Neuronal stem cell (in vitro differentiated cells): ENCODE measurements at regions not wholly inside any gene's neighbourhood (a gene's known extent, or its start where the extent isn't known, plus 50 kb on each side); places are given as distances from the start of the nearest gene placed in this dataset.

Source experiments
- DNase-seq: peaks from one replicate; pipeline ENCODE4 v3.0.0-alpha.2; 2013; ENCODE audit warnings: low spot score
- H2AFZ ChIP-seq: one replicate; pipeline ENCODE4 v1.6.1; 2013; ENCODE audit warnings: mild to moderate bottlenecking, low read length, inconsistent platforms
- H2AK5ac ChIP-seq: 2 replicates; pipeline ENCODE4 v1.6.1; 2013; ENCODE audit warnings: low read depth, mild to moderate bottlenecking, inconsistent platforms, low read length, moderate library complexity, mixed read lengths
- H2BK120ac ChIP-seq: 2 replicates; pipeline ENCODE4 v1.6.1; 2013; ENCODE audit warnings: low read depth, mild to moderate bottlenecking, inconsistent platforms, low read length, moderate library complexity, mixed read lengths
- H2BK12ac ChIP-seq: one replicate; pipeline ENCODE4 v1.6.1; 2013; ENCODE audit warnings: low read length, inconsistent platforms
- H2BK15ac ChIP-seq: 2 replicates; pipeline ENCODE4 v1.6.1; 2013; ENCODE audit warnings: mild to moderate bottlenecking, low read length, inconsistent platforms, mixed read lengths
- H2BK5ac ChIP-seq: one replicate; pipeline ENCODE4 v1.6.1; 2013; ENCODE audit warnings: inconsistent platforms, mild to moderate bottlenecking, low read length, moderate library complexity
- H3K14ac ChIP-seq: one replicate; pipeline ENCODE4 v1.6.1; 2013; ENCODE audit warnings: low read length, inconsistent platforms
- H3K18ac ChIP-seq: 2 replicates; pipeline ENCODE4 v1.6.1; 2013; ENCODE audit warnings: low read length, inconsistent platforms
- H3K23ac ChIP-seq: 2 replicates; pipeline ENCODE4 v1.6.1; 2013; ENCODE audit warnings: low read depth, mild to moderate bottlenecking, mixed read lengths, low read length, inconsistent platforms; ENCODE audit not compliant: poor library complexity
- H3K27ac ChIP-seq: replicated peaks from 3 replicates; pipeline ENCODE4 v1.5.1; 2013; ENCODE audit warnings: low read length, inconsistent platforms
- H3K27me3 ChIP-seq, 3 experiments: 2 replicates each; pipeline ENCODE4 v1.6.1; 2013; ENCODE audit warnings: low read length in 3 of 3, mild to moderate bottlenecking in 2 of 3, inconsistent platforms in 1 of 3, low read depth in 1 of 3, mixed read lengths in 1 of 3, moderate library complexity in 1 of 3; ENCODE audit not compliant: control insufficient read depth in 3 of 3, insufficient read depth in 3 of 3
- H3K36me3 ChIP-seq, 2 donors: replicated peaks in 1 of 2; 2 replicates each; pipeline ENCODE4 v1.6.1; 2013; ENCODE audit warnings: low read length in 2 of 2; ENCODE audit not compliant: control insufficient read depth in 2 of 2, insufficient read depth in 2 of 2
- H3K4ac ChIP-seq: 2 replicates; pipeline ENCODE4 v1.6.1; 2013; ENCODE audit warnings: inconsistent platforms, mild to moderate bottlenecking, low read length, moderate library complexity
- H3K4me1 ChIP-seq, 2 donors: 1 replicate in 1 of 2; 2 replicates in 1 of 2; pipeline ENCODE4 v1.6.1; 2013; ENCODE audit warnings: low read length in 2 of 2, low read depth in 1 of 2; ENCODE audit not compliant: control insufficient read depth in 2 of 2, insufficient read depth in 1 of 2
- H3K4me2 ChIP-seq: one replicate; pipeline ENCODE4 v1.6.1; 2013; ENCODE audit warnings: mild to moderate bottlenecking, low read length, inconsistent platforms; ENCODE audit not compliant: insufficient read depth, poor library complexity, severe bottlenecking
- H3K4me3 ChIP-seq, 2 donors: 2 replicates each; pipeline ENCODE4 v1.5.1; 2013; ENCODE audit warnings: low read length in 2 of 2, mild to moderate bottlenecking in 2 of 2, inconsistent platforms in 1 of 2, moderate library complexity in 1 of 2
- H3K79me1 ChIP-seq: one replicate; pipeline ENCODE4 v1.6.1; 2013; ENCODE audit warnings: low read depth, mild to moderate bottlenecking, inconsistent platforms, low read length, moderate library complexity
- H3K9ac ChIP-seq: one replicate; pipeline ENCODE4 v1.6.1; 2013; ENCODE audit warnings: mild to moderate bottlenecking, low read depth, low read length, inconsistent platforms; ENCODE audit not compliant: poor library complexity
- H3K9me3 ChIP-seq, 2 donors: replicated peaks in 1 of 2; 2 replicates each; pipeline versions ENCODE3 to v1.6.1; 2013; ENCODE audit warnings: low read length in 2 of 2, mild to moderate bottlenecking in 2 of 2, inconsistent platforms in 1 of 2, low read depth in 1 of 2, mixed read lengths in 1 of 2, moderate library complexity in 1 of 2; ENCODE audit not compliant: control insufficient read depth in 2 of 2, insufficient read depth in 1 of 2
- H4K8ac ChIP-seq: one replicate; pipeline ENCODE4 v1.6.1; 2013; ENCODE audit warnings: low read depth, mild to moderate bottlenecking, inconsistent platforms, low read length, moderate library complexity
- H4K91ac ChIP-seq: one replicate; pipeline ENCODE4 v1.6.1; 2013; ENCODE audit warnings: low read length, low read depth, mild to moderate bottlenecking, inconsistent platforms; ENCODE audit not compliant: poor library complexity
- WGBS, 2 donors: extraction: QIAGEN DNeasy Blood & Tissue Kit; methylation state at CpG; one replicate each; pipeline ENCODE4 v1.1.7; 2013; ENCODE audit warnings: missing lambda C conversion rate in 2 of 2, mixed read lengths in 1 of 2; ENCODE audit not compliant: insufficient read length in 2 of 2, insufficient replicate concordance in 1 of 2; ENCODE audit errors: extremely low coverage in 2 of 2; 5-methylcytosine and 5-hydroxymethylcytosine counted together

DNA sequence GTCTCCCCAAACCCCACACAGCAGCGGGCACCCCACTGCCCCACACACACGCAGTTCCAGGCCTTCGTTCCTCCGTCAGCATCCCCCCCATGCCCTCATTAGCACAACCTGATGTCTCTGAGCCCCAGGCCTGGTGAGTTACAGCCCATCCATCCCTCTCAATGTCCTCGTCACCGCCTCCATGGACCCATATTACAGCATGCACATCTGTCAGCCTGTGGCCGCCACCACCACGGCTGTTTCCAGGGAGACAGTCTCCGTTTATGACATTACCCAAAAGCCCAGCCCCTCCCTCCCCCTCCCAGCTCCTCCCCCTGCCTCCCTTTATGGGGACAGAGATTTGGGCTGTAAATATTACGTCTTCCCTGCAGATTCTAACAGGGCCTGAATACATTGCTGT lies 143.1 kb upstream of the LINGO1 start:
- no peak overlapping the region for H3K4ac ChIP-seq
- H3K4me2 ChIP-seq: no peak overlapping the region
- peaks cover 0 to 35% (median 0%) of the 10 kb centered on the region in 3 experiments for H3K27me3 ChIP-seq
- H3K4me1 ChIP-seq: no peaks in the 10 kb centered on the region
- H3K14ac ChIP-seq: no peak overlapping the region
- no peak overlapping the region for H3K23ac ChIP-seq
- no CpG with 5 or more reads among the region's 10 CpGs for WGBS, 2 donors
- no peak overlapping the region for H3K9ac ChIP-seq
- H4K91ac ChIP-seq: no peak overlapping the region
- H2BK120ac ChIP-seq: no peak overlapping the region
- H2AFZ ChIP-seq: no peak overlapping the region
- peak overlapping the region; percentile 40 for H2AK5ac ChIP-seq
- no peak overlapping the region for H2BK15ac ChIP-seq
- peaks cover 2% of the 10 kb centered on the region for H3K79me1 ChIP-seq
- no peak for DNase-seq
- H2BK12ac ChIP-seq: peak overlapping the region; percentile 79
- peak overlapping the region; percentile 32 for H3K18ac ChIP-seq
- no peaks in the 10 kb centered on the region for H3K9me3 ChIP-seq
- H4K8ac ChIP-seq: no peak overlapping the region
- no peak overlapping the region for H3K27ac ChIP-seq
- H3K4me3 ChIP-seq: no peak overlapping the region
- H2BK5ac ChIP-seq: no peak overlapping the region
- H3K36me3 ChIP-seq: no peaks in the 10 kb centered on the region

GRCh38 chr15:77775373-77775772 lies 142.7 kb upstream of the LINGO1 start:
- Histone ChIP-seq H4K8ac (no peak overlapping the region), H3K27me3 (peaks cover 0 to 36% (median 0%) of the 10 kb centered on the region in 3 experiments), H2AK5ac (peak overlapping the region; percentile 40), H3K4me1 (no peaks in the 10 kb centered on the region), H2BK15ac (peak overlapping the region; percentile 55), H3K9me3 (no peaks in the 10 kb centered on the region), H3K4me2 (no peak overlapping the region), H2BK120ac (no peak overlapping the region), H3K14ac (no peak overlapping the region), H3K18ac (peak overlapping the region; percentile 60), H3K79me1 (peaks cover 2% of the 10 kb centered on the region), H4K91ac (no peak overlapping the region), H2AFZ (no peak overlapping the region), H3K27ac (no peak overlapping the region), H3K4ac (no peak overlapping the region), H3K9ac (no peak overlapping the region), H3K23ac (peak overlapping the region; percentile 26), H3K4me3 (no peak overlapping the region), H2BK5ac (peak overlapping the region; percentile 2), H3K36me3 (no peaks in the 10 kb centered on the region), H2BK12ac (no peak overlapping the region)
- DNase-seq: no peak
- WGBS, 2 donors: no CpG with 5 or more reads among the region's 7 CpGs

GRCh38 chr15:77774350-77774749 lies 141.6 kb upstream of the LINGO1 start:
- H3K4me2 ChIP-seq: no peak overlapping the region
- H3K79me1 ChIP-seq: peaks cover 2% of the 10 kb centered on the region
- H2BK5ac ChIP-seq: peak overlapping the region; percentile 2
- H3K23ac ChIP-seq: no peak overlapping the region
- no peaks in the 10 kb centered on the region for H3K36me3 ChIP-seq
- H3K27ac ChIP-seq: no peak overlapping the region
- peak overlapping the region; percentile 32 for H3K18ac ChIP-seq
- H4K91ac ChIP-seq: no peak overlapping the region
- no CpG with 5 or more reads among the region's 8 CpGs for WGBS, 2 donors
- no peak overlapping the region for H2AFZ ChIP-seq
- H3K4me3 ChIP-seq: no peak overlapping the region
- no peak overlapping the region for H2BK12ac ChIP-seq
- no peak overlapping the region for H4K8ac ChIP-seq
- no peak overlapping the region for H3K4ac ChIP-seq
- no peak overlapping the region for H3K9ac ChIP-seq
- no peak for DNase-seq
- no peaks in the 10 kb centered on the region for H3K4me1 ChIP-seq
- H2BK15ac ChIP-seq: no peak overlapping the region
- no peak overlapping the region for H2BK120ac ChIP-seq
- H3K9me3 ChIP-seq: no peaks in the 10 kb centered on the region
- peaks cover 0 to 41% (median 0%) of the 10 kb centered on the region in 3 experiments for H3K27me3 ChIP-seq
- no peak overlapping the region for H2AK5ac ChIP-seq
- H3K14ac ChIP-seq: peak overlapping the region; percentile 90

DNA sequence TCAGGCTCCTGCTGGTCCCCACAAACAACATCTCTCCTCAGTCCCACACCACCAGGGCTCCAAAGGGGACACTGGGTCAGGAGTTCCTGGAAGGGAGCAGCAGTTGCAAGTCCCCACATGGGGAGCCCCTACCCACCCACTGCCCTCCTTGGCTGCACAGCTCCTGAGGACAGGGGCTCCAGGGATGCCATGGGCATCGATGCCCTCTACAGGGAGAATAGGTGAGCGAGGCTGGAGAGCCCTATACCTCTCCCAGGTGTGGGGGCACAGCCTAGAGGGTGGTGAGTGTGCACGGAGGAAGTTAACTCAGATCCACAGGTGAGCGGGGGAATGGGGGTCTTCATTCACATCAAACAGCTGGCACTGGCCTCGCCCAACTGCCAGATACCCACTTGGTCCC lies 141.2 kb upstream of the LINGO1 start:
- Histone ChIP-seq H3K4me1 (no peaks in the 10 kb centered on the region), H3K9me3 (no peaks in the 10 kb centered on the region), H2BK12ac (no peak overlapping the region), H3K14ac (no peak overlapping the region), H4K8ac (no peak overlapping the region), H3K36me3 (no peaks in the 10 kb centered on the region), H2BK5ac (peak overlapping the region; percentile 2), H3K4me3 (no peak overlapping the region), H2BK120ac (no peak overlapping the region), H2BK15ac (no peak overlapping the region), H3K4ac (no peak overlapping the region), H3K18ac (no peak overlapping the region), H3K23ac (no peak overlapping the region), H3K27ac (no peak overlapping the region), H2AK5ac (no peak overlapping the region), H3K79me1 (peaks cover 2% of the 10 kb centered on the region), H3K4me2 (no peak overlapping the region), H3K9ac (no peak overlapping the region), H3K27me3 (peaks cover 0 to 44% (median 0%) of the 10 kb centered on the region in 3 experiments), H2AFZ (no peak overlapping the region), H4K91ac (peak overlapping the region; percentile 26)
- DNase-seq: no peak
- no CpG with 5 or more reads among the region's 5 CpGs for WGBS, 2 donors
